ENCODE measurements at regions not wholly inside any gene's neighbourhood (a gene's known extent, or its start where the extent isn't known, plus 50 kb on each side); places are given as distances from the start of the nearest gene placed in this dataset.
"Not testable (repeated sequence)": the region's sequence is repeated elsewhere in the genome, so short reads cannot be mapped to it uniquely, and the experiment has no call there.

DNA sequence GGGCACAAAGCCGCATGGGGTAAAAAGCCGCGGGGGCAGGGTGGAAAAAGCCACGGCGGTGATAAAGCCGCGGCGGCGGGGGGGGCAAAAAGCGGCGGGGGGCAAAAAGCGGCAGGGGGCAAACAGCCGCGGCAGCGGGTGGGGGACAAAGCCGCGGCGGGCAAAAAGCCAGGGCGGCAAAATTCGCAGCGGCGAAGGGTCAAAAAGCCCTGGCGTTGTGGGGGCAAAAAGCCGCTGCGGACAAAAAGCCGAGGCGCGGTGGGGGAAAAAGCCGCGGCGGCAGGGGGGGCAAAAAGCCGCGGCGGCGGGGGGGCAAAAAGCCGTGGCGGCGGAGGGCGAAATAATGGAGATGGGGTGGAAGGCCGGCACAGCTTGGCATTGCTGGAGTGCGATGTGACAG, 3902.9 kb downstream of the SRGAP2C start:
- Histone ChIP-seq H3K27me3 (replicated peaks; ENCODE audit: control insufficient read depth, insufficient read depth, low read length, poor library complexity, severe bottlenecking) (no peaks in the 10 kb centered on the region), H3K27ac (ENCODE audit: insufficient read depth, low read length, poor library complexity, severe bottlenecking) (no peak overlapping the region), H3K4me1 (ENCODE audit: control insufficient read depth, insufficient read depth, low read length, poor library complexity, severe bottlenecking) (no peaks in the 10 kb centered on the region), H3K9me3 (ENCODE audit: control insufficient read depth, low read length) (no peaks in the 10 kb centered on the region), H3K36me3 (ENCODE audit: control insufficient read depth, insufficient read depth, low read length) (no peaks in the 10 kb centered on the region), H3K4me3 (ENCODE audit: insufficient read depth, low read depth, low read length, poor library complexity, severe bottlenecking) (no peak overlapping the region)
- no peak for DNase-seq

DNA sequence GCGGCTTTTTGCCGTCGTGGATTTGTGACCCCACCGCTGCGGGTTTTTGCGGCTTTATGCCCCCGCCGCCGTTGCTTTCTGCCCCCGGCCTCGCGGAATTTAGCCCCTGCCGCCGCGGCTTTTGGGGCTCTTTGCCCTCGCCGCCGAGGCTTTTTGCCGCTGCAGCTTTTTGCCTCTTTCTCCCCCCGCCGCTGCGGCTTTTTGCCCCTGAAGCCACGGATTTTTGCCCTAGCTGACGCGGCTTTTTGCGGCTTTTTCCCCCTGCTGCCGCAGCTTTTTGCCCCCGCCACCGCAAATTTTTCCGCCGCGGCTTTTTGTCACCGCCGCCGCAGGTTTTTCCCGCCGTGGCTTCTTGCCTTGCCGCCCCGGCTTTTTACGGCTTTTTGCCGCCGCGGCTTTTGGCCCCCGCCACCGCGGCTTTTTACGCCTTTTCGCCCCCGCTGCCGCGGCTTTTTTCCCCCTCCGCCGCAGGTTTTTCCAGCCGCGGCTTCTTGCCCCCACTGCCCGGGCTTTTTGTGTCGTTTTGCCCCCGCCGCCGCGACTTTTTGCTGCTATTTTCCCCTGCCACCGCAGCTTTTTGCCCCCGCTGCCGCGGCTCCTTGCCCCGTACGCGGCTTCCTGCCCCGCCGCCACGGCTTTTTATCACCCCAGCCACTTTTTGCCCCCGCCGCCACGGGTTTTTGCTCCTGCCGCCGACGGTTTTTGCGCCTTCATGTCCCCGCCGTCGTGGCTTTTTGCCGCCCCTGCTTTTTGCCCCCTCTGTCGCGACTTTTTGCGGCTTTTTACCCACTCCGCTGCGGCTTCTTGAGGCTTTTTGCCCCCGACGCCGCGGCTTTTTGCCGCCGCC, 3933.6 kb downstream of the SRGAP2C start:
- Histone ChIP-seq H3K4me3 (ENCODE audit: insufficient read depth, low read depth, low read length, poor library complexity, severe bottlenecking) (no peak overlapping the region), H3K27ac (ENCODE audit: insufficient read depth, low read length, poor library complexity, severe bottlenecking) (no peak overlapping the region), H3K4me1 (ENCODE audit: control insufficient read depth, insufficient read depth, low read length, poor library complexity, severe bottlenecking) (no peaks in the 10 kb centered on the region), H3K36me3 (ENCODE audit: control insufficient read depth, insufficient read depth, low read length) (no peaks in the 10 kb centered on the region), H3K27me3 (replicated peaks; ENCODE audit: control insufficient read depth, insufficient read depth, low read length, poor library complexity, severe bottlenecking) (no peaks in the 10 kb centered on the region), H3K9me3 (ENCODE audit: control insufficient read depth, low read length) (no peaks in the 10 kb centered on the region)
- DNase-seq: no peak

DNA sequence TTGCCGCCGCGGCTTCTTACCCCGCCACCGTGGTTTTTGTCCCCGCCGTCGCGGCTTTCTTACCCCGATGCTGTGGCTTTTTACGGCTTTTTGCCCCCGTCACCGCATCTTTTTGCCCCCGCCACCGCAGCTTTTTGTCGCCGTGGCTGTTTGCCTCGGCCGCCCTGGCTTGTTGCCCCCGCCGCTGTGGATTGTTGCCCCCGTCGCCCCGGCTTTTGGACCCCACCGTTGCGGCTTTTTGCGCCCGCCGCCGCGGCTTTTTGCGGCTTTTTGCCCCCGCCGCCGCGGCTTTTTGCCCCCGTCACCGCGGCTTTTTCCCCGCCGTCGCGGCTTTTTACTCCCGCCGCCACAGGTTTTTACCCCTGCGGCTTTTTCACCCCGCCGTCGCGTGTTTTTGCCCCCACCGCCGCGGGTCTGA, 3934.3 kb downstream of the SRGAP2C start:
- no peak overlapping the region for H3K4me3 ChIP-seq (ENCODE audit: insufficient read depth, low read depth, low read length, poor library complexity, severe bottlenecking)
- no peaks in the 10 kb centered on the region for H3K27me3 ChIP-seq (replicated peaks; ENCODE audit: control insufficient read depth, insufficient read depth, low read length, poor library complexity, severe bottlenecking)
- no peaks in the 10 kb centered on the region for H3K36me3 ChIP-seq (ENCODE audit: control insufficient read depth, insufficient read depth, low read length)
- no peaks in the 10 kb centered on the region for H3K4me1 ChIP-seq (ENCODE audit: control insufficient read depth, insufficient read depth, low read length, poor library complexity, severe bottlenecking)
- peak in 1 of 3 donors; percentile 1 for DNase-seq
- no peak overlapping the region for H3K27ac ChIP-seq (ENCODE audit: insufficient read depth, low read length, poor library complexity, severe bottlenecking)
- H3K9me3 ChIP-seq (ENCODE audit: control insufficient read depth, low read length): no peaks in the 10 kb centered on the region

DNA sequence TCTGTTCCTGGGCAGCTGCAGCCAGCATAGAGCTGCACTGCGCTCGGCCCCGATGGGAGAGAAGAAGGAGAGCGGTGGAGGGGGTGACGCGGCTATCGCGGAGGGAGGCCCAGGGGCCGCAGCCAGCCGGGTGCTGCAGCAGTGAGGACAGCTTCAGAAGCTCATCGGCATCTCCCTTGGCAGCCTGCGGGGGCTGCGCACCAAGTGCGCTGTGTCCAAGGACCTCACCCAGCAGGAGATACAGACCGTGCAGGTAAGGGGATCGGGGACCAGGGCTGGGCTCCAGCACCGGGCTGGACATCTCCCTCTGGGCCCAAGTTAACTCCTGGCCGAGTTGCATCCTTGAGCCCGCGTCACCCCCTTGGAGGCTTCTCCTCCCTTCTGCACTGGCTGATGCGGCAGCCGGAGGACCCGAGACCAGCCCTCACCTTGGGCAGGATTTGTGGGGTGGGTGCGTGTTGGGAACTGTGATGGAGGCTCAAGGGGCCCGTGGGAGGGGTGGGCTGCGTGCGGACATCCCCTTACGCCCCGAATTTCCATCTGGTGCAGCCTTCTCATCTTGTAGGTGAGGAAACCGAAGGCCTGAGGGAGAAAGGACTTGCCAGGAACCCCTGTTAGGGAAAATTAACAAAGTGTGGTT, 3934.9 kb downstream of the SRGAP2C start:
- not testable (repeated sequence) for H3K4me3 ChIP-seq (ENCODE audit: insufficient read depth, low read depth, low read length, poor library complexity, severe bottlenecking); H3K27ac ChIP-seq (ENCODE audit: insufficient read depth, low read length, poor library complexity, severe bottlenecking); H3K27me3 ChIP-seq (replicated peaks; ENCODE audit: control insufficient read depth, insufficient read depth, low read length, poor library complexity, severe bottlenecking); DNase-seq; H3K4me1 ChIP-seq (ENCODE audit: control insufficient read depth, insufficient read depth, low read length, poor library complexity, severe bottlenecking); H3K9me3 ChIP-seq (ENCODE audit: control insufficient read depth, low read length); H3K36me3 ChIP-seq (ENCODE audit: control insufficient read depth, insufficient read depth, low read length)

DNA sequence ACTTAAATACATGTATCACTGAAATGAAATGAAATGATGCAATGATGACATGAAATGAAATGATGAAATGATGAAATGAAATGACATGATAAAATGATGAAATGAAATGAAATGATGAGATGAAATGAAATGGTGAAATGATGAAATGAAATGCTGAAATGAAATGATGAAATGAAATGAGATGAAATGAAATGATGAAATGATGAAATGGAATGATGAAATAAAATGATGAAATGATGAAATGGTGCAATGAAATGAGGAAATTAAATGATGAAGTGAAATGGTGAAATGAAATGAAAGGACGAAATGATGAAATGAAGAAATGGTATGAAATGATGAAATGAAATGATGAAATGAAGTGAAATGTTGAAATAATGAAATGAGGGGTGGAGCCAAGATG, 3937.8 kb downstream of the SRGAP2C start:
- not testable (repeated sequence) for H3K27ac ChIP-seq (ENCODE audit: insufficient read depth, low read length, poor library complexity, severe bottlenecking); H3K36me3 ChIP-seq (ENCODE audit: control insufficient read depth, insufficient read depth, low read length); H3K9me3 ChIP-seq (ENCODE audit: control insufficient read depth, low read length); H3K27me3 ChIP-seq (replicated peaks; ENCODE audit: control insufficient read depth, insufficient read depth, low read length, poor library complexity, severe bottlenecking); H3K4me3 ChIP-seq (ENCODE audit: insufficient read depth, low read depth, low read length, poor library complexity, severe bottlenecking); DNase-seq; H3K4me1 ChIP-seq (ENCODE audit: control insufficient read depth, insufficient read depth, low read length, poor library complexity, severe bottlenecking)
